ENCODE measurements at regions not wholly inside any gene's neighbourhood (a gene's known extent, or its start where the extent isn't known, plus 50 kb on each side); places are given as distances from the start of the nearest gene placed in this dataset.

DNA sequence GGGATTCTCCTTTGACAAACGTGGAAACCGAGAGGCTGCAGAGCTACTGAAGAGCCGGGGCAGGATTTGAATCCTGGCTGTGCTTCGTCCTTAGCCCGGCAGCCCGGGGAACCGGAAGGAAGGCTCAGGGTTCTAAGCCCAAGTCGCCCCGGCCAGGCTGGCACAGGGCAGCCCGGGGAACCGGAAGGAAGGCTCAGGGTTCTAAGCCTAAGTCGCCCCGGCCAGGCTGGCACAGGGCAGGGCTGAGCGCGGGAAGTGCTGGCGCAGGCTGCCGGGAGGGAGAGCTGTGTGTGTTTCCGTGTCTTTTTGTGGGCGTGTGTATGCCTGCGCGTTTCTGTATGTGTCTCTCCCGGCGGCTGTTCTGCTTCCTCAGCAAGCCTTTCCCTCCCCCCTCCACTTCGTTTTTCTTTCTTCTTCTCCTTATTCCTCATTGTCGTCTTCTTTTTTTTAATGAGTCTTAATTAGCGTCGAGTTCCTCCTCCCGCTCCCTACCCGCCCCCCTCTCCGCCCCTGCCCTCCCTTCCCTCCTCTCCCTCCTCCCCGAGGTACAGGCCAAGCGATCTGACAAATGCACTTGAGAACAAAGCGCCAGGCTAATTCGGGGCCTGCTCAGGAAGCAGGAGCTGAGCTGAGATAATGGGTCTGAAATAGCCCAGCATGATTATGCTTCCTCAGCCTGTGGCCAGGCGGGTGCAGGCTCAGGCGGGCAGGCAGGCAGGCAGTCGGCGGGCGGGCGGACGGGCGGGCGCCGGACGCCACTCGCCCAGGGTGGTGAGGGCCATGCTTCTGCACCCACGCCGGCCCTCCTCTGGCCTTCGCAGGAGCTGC is 65.9 kb downstream of the EFNB1 start:
- no peak for DNase-seq (ENCODE audit: low read depth, low spot score)

DNA sequence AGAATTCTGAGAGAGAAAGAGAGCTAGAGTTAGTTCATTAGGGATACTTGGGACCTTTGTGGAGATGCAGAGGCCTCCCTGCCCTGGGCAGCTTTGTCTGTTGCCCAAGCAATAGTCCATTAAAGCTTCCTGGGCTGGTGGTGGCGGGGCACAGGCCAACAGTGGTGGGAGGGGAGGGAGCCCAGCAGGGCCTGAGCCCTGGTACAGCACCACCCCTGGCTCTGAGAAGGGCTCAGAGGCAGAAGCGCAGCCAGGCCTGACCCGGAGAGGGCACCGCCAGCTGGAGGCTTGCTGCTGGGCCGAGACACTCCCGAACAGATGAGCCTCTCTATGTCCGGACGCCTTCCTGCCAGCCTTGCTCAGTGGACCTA is 65.3 kb downstream of the EFNB1 start:
- DNase-seq (ENCODE audit: low read depth, low spot score), result no peak

DNA sequence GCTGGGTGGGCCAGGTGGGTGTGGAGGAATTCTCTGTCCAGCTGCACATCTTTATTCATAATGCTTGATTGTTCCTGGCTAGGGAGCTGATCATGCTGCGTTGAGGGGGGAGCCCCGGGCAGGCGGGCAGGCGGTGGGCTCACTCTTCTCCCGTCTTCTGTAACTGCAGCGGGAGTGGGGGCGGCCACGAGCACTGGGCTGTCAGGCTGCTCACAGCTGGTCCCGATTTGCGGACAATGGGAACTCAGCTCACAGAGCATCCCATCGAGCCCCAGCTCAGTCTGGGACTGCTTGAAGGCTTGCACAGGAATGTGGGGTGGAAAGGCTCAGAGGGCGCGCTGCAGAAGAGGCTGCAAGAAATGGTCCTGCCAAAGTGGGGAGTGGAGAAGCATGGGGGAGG is 63.8 kb downstream of the EFNB1 start:
- no peak for DNase-seq (ENCODE audit: low read depth, low spot score)

DNA sequence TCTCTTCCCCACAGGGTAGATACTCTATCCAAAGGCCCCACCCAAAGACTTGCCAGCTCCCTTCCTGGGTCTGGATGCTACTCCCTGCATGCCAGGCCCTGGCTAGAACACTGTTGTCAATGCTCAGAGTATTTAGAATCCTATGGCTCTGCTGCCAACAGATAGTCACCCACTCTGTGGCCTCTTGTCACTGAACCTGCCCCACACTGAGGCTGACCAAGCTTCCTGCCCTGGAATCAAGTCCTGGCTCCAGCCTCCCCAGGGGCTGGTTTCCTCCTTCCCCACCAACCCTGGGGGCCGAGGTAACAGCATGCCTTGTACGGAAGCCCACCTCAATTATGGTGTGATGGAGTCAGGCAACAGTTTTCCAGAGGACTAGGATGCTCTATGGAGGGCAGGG is 63.3 kb downstream of the EFNB1 start:
- no peak for DNase-seq (ENCODE audit: low read depth, low spot score)
